ENCODE measurements at regions not wholly inside any gene's neighbourhood (a gene's known extent, or its start where the extent isn't known, plus 50 kb on each side); places are given as distances from the start of the nearest gene placed in this dataset.
"Not testable (repeated sequence)": the region's sequence is repeated elsewhere in the genome, so short reads cannot be mapped to it uniquely, and the experiment has no call there.

GRCh38 chr17:20667712-20668111, 88.2 kb downstream of the CDRT15L2 start:
- TF ChIP-seq CTCF (conservative IDR thresholded peaks at IDR 0.05; ENCODE audit: low read depth, low read length); EZH2phosphoT487 (IDR thresholded peaks at IDR 0.05; ENCODE audit: borderline replicate concordance, low read length): not testable (repeated sequence)
